Brain pericyte (primary cell): ENCODE measurements at regions not wholly inside any gene's neighbourhood (a gene's known extent, or its start where the extent isn't known, plus 50 kb on each side); places are given as distances from the start of the nearest gene placed in this dataset.

ENCODE experiments used
- DNase-seq: peaks from one replicate; pipeline ENCODE4 v3.0.0-alpha.2; 2012; ENCODE audit warnings: low read depth, low spot score

GRCh38 chr4:18593297-18594002 lies 571.9 kb upstream of the LCORL start:
- peak; percentile 36 for DNase-seq

- DNase-seq: no peak
These were observed 561.3 kb upstream of the LCORL start for GRCh38 chr4:18582841-18583240.

- no peak for DNase-seq
These were observed 556.8 kb upstream of the LCORL start for GRCh38 chr4:18578307-18578706.

- DNase-seq: no peak
These were observed 550.9 kb upstream of the LCORL start for GRCh38 chr4:18572481-18572880.

- DNase-seq: no peak
These were observed 549.8 kb upstream of the LCORL start for GRCh38 chr4:18571301-18571761.

GRCh38 chr4:18570370-18570769 lies 548.8 kb upstream of the LCORL start:
- no peak for DNase-seq

- DNase-seq: no peak
These were observed 547.0 kb upstream of the LCORL start for GRCh38 chr4:18568600-18568999.

GRCh38 chr4:18566970-18567799 lies 545.6 kb upstream of the LCORL start:
- DNase-seq: no peak

- no peak for DNase-seq
These were observed 537.9 kb upstream of the LCORL start for GRCh38 chr4:18559492-18559891.

GRCh38 chr4:18556402-18556801 lies 534.8 kb upstream of the LCORL start:
- no peak for DNase-seq

GRCh38 chr4:18540349-18540748 lies 518.8 kb upstream of the LCORL start:
- DNase-seq: no peak

GRCh38 chr4:18538121-18538520 lies 516.6 kb upstream of the LCORL start:
- no peak for DNase-seq

GRCh38 chr4:18536428-18536827 lies 514.9 kb upstream of the LCORL start:
- no peak for DNase-seq

GRCh38 chr4:18535948-18536347 lies 514.4 kb upstream of the LCORL start:
- no peak for DNase-seq

- DNase-seq: no peak
These were observed 511.8 kb upstream of the LCORL start for GRCh38 chr4:18533262-18533775.

- no peak for DNase-seq
These were observed 510.2 kb upstream of the LCORL start for GRCh38 chr4:18531731-18532130.

GRCh38 chr4:18529482-18529881 lies 507.9 kb upstream of the LCORL start:
- no peak for DNase-seq

- no peak for DNase-seq
These were observed 503.1 kb upstream of the LCORL start for GRCh38 chr4:18524667-18525066.

GRCh38 chr4:18518098-18518497 lies 496.5 kb upstream of the LCORL start:
- DNase-seq: no peak

GRCh38 chr4:18513861-18514260 lies 492.3 kb upstream of the LCORL start:
- DNase-seq: no peak

GRCh38 chr4:18512718-18513117 lies 491.2 kb upstream of the LCORL start:
- DNase-seq: no peak

GRCh38 chr4:18511727-18512126 lies 490.2 kb upstream of the LCORL start:
- no peak for DNase-seq

GRCh38 chr4:18508786-18509185 lies 487.2 kb upstream of the LCORL start:
- no peak for DNase-seq
